ENCODE measurements at regions not wholly inside any gene's neighbourhood (a gene's known extent, or its start where the extent isn't known, plus 50 kb on each side); places are given as distances from the start of the nearest gene placed in this dataset.

DNA sequence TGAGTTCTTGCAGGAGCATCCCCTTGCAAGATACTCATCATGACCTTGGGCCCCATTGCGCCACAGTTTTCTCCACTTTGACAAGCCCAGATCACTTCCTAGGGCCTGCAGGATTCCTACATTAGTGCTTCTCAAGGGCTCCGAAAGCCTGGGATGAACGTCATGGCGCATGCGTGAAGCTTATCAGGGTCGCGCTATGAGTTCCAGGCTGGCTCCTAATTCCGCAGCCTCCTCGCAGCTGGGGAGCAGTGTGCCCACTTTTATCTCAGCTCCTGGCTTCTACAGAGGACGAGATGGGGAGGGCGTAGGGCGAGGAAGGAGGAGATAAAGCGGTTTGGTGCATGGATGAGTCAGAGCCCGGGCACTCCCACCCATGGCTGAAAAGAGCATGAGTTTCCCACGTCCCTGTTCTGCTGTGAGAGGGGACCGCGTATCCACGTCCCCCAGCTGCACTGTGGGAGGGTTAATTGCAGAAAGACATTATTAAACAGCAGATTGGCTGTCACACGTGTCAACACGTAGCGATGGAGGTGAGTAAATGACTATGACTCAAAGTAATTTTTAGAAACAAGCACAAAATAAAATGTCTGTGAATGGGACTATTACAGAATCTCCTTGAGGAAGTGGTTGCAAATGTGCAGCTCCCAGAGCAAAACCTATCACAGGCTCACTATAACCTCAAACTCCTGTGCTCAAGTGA is 72.9 kb upstream of the DSP start:
- peak; percentile 99 for DNase-seq

DNA sequence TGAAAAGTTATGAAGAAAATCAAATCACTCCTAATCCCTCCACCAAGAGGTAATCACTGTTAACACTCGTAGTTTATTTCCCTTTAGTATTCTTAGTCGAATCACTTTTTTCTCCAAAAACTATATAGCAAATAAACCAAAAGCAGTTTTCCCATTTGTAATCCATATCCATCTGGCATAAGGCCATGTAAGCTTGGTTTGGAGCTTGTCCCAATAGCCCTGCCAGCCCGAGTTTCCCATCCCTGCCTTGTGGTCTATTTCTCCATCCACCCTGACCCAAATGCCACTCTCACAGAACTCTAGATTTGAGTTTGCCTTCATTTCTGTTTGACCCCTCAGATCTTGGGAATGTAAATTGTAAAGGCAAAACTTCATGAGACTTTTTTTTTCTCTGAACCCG is 71.8 kb upstream of the DSP start:
- no peak for DNase-seq

DNA sequence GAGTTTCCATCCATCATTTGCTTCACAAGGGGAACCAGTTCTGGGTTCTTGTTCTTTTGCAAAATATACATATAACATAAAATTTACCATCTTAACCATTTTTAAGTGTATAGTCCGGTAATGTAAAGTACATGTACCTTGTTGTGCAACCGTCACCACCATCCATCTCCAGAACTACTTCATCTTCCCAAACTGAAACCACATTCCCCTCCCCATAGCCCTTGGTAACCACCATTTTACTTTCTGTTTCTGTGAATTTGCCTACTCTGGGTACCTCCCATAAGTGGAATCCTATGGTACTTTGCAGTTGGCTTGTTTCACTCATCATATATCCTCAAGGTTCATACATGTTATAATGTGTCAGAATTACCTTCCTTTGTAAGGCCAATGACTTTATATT is 70.3 kb upstream of the DSP start:
- no peak for DNase-seq

DNA sequence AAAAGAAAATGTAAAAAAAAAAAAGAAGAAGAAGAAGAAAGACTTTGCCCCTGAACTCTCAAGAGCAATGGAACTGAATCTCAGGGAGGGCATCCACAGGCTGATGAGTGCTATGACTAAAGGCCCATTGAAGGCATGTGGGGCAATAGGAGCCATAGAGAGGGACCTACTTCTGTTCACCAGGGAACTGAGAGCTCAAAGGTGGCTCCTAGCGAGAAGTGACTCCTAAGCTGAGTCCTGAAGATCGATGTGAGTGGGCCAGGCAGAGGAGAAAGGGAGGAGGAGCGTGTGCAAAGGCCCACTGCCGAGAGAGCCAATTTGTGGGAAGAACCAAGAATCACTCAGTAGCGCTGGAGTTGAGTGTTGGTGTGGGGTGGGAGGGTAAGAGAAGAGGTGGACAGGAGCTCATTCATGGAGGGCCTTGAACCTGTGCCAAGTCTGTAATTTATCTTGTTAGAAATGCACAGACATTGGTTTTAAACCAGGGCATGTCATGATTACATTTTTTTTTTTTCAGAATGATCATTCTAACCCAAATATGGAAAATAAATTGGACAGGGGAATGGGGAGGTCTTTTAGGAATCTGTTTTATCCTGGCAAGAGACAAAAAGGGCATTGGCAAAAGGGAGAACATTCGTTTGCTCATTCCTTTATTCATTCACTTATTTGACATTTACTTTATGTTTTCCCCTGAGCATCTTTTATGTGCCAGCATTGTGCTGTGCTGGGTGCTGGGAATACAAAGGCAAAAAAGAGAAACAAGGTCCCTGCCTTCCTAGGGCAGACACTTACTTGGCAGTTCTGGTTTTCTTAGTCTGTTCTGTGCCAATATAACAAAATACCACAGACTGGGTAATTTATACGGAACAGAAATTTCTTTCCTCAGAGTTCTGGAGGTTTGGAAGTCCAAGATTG is 67.4 kb upstream of the DSP start:
- no peak for DNase-seq

DNA sequence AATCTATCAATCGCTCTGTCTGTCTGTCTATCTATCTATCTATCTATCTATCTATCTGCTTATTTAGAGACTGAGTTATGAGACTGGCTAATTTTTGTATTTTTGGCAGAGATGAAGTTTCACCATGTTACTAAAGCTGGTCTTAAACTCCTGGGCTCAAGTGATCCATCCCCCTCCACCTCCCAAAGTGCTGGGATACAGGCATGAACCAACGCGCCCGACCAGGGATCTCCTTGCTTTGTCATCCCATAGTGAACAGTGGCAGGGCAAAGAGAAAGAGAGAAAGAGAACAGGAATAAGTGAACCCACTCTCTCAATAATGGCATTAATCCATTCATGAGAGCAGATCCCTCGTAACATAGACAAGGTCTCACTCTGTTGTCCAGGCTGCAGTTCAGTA is 66.4 kb upstream of the DSP start:
- DNase-seq: no peak

DNA sequence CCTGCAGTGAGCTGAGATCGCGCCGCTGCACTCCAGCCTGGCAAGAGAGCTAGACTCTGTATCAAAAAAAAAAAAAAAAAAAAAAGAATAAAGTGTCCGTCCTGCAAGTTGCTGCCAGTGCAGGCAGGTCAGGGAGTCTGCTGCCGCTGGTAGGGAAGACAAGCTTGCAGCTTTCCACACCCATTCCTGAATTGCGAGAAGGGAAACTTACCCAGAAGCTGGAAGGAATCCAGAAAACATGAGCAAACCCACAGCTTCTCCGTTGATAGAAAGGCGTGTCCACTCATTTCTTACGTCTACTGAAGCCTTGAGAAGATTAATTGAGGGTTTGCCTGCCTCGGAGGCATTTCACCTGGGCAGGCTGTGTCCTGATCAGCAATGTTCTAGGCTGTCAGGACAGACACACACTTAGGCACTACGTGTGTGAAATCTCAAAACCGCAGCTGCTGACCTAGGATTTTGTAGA is 61.6 kb upstream of the DSP start:
- peak; percentile 94 for DNase-seq

DNA sequence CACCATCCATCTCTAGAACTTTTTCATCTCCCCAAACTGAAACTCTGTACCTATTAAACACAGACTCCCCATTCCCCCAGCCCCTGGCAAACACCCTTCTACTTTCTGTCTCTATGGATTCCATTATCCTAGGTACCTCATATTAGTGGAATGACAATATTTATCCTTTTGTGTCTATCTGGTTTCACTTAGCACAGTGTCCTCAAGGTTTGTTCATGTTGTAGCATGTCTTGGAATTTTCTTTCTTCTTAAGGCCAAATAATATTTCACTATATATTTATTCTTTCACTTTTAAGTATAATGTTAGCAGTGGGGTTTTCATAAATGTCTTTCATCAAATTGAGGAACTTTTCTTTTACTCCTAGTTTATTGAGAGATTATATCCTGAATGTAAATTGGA is 56.8 kb upstream of the DSP start:
- DNase-seq: no peak

DNA sequence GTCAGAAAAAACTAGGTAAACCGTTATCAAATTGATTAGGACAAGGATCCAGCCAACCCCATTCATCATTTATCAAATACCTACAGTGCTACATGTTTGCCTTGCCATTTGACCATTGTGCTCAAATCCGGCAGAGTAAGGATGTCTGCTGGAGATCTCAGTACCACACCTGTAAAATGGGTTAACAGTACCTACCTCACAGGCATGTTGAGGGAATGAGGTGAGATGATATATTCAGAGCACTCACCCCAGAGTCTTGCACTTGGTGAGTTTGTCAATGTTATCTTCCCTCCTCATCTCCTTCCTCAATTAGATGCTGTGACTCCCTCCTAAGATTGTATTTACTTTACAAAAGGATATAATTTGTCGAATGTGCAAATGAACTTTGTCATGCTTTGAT is 54.5 kb upstream of the DSP start:
- no peak for DNase-seq

DNA sequence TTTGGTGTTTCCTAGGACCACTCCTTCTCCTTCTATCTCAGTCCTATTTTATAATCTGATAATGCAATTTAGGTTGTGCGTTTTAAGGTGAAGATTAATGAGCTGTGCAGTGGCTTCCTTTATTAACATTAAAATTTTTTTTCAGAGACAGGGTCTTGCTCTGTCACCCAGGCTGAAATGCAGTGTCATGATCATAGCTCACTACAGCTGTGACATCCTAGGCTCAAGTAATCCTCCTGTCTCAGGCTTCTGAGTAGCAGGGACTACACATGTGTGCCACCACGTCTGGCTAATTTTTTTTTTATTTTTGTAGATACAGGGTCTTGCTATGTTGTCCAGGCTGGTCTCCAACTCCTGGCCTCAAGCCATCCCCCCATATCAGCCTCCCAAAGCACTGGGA is 53.0 kb upstream of the DSP start:
- no peak for DNase-seq

DNA sequence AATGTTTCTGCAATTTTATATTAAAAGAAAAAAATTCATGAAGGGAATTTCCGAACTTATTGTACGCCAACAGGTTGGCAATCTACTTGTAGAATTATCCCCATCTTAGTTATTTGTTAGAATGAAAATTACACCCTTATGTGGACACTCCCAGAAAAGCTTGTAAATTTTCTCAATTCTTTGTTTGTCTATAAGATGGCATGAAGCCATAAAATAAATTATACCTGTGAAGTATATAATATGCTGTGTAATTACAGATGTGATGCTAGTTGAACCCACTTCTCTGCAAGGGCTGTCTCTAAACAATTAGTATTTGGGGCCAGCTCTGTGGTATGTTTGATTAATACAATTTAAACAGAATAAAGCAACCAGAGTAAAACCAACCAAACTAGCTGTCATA is 52.1 kb upstream of the DSP start:
- DNase-seq: no peak

All from NCI-H226 (cell line).